Breast epithelium (tissue), 3 donors: ENCODE measurements at regions not wholly inside any gene's neighbourhood (a gene's known extent, or its start where the extent isn't known, plus 50 kb on each side); places are given as distances from the start of the nearest gene placed in this dataset.

ENCODE experiments used
- POLR2A ChIP-seq: fragments of 450-650 bp; IDR thresholded peaks from one replicate; pipeline ENCODE4 v1.6.1; 2016; ENCODE audit warnings: antibody characterized with exemption, mild to moderate bottlenecking, moderate library complexity
- TF ChIP-seq, protein P1 (sequence below), 3 donors: fragments of 450-650 bp; IDR thresholded peaks; one replicate each; pipeline ENCODE4 v1.5.1; 2016 to 2017; ENCODE audit warnings: antibody characterized with exemption in 3 of 3, mild to moderate bottlenecking in 3 of 3, moderate library complexity in 3 of 3

DNA sequence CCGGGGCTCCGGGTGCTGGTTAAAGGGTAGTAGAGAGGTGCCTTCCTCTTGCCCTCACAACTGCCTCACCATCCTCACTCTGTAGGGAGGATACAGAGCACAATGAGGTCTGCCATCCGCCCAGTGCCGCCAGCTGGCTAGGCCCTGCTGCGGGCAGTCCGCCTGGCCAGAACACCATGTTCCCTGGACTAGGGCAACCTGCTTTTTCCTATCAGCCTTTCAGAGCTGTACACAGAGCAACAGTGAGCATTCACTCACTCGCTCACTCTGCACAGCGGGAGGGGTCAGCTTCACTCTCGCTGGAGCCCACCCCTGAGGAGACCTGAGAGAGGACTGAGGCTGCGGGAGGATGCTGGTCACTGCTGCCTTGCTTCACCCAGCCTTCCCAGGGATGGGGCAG lies 218.7 kb upstream of the CHRNA7 start:
- TF ChIP-seq POLR2A = no peak
- TF ChIP-seq, protein P1, sequence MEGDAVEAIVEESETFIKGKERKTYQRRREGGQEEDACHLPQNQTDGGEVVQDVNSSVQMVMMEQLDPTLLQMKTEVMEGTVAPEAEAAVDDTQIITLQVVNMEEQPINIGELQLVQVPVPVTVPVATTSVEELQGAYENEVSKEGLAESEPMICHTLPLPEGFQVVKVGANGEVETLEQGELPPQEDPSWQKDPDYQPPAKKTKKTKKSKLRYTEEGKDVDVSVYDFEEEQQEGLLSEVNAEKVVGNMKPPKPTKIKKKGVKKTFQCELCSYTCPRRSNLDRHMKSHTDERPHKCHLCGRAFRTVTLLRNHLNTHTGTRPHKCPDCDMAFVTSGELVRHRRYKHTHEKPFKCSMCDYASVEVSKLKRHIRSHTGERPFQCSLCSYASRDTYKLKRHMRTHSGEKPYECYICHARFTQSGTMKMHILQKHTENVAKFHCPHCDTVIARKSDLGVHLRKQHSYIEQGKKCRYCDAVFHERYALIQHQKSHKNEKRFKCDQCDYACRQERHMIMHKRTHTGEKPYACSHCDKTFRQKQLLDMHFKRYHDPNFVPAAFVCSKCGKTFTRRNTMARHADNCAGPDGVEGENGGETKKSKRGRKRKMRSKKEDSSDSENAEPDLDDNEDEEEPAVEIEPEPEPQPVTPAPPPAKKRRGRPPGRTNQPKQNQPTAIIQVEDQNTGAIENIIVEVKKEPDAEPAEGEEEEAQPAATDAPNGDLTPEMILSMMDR (IDR thresholded peaks at IDR 0.05) = no peak
